HG03095 (cell line): ENCODE measurements at regions not wholly inside any gene's neighbourhood (a gene's known extent, or its start where the extent isn't known, plus 50 kb on each side); places are given as distances from the start of the nearest gene placed in this dataset.

Source experiments
- ATAC-seq: cut with Tn5 transposase; IDR thresholded peaks from one replicate; pipeline ENCODE4 v1.9.1; 2021; ENCODE audit warnings: moderate library complexity; ENCODE audit not compliant: unreplicated experiment

- no peak for ATAC-seq
These were observed 461.5 kb downstream of the IRS1 start for GRCh38 chr2:226337941-226338600.

GRCh38 chr2:226336283-226336682 lies 463.3 kb downstream of the IRS1 start:
- ATAC-seq: no peak

- no peak for ATAC-seq
These were observed 464.5 kb downstream of the IRS1 start for GRCh38 chr2:226334981-226335720.

- ATAC-seq: no peak
These were observed 466.2 kb downstream of the IRS1 start for GRCh38 chr2:226333388-226333787.

GRCh38 chr2:226330206-226330605 lies 469.4 kb downstream of the IRS1 start:
- ATAC-seq: no peak

- ATAC-seq: no peak
These were observed 470.4 kb downstream of the IRS1 start for GRCh38 chr2:226329180-226329579.

- ATAC-seq: no peak
These were observed 471.8 kb downstream of the IRS1 start for GRCh38 chr2:226327830-226328229.

GRCh38 chr2:226325526-226325925 lies 474.1 kb downstream of the IRS1 start:
- no peak for ATAC-seq

GRCh38 chr2:226320076-226320948 lies 479.3 kb downstream of the IRS1 start:
- no peak for ATAC-seq

GRCh38 chr2:226317970-226318369 lies 481.6 kb downstream of the IRS1 start:
- ATAC-seq: no peak

- no peak for ATAC-seq
These were observed 486.6 kb downstream of the IRS1 start for GRCh38 chr2:226313060-226313459.

- ATAC-seq: no peak
These were observed 487.5 kb downstream of the IRS1 start for GRCh38 chr2:226312155-226312554.

- ATAC-seq: no peak
These were observed 489.5 kb downstream of the IRS1 start for GRCh38 chr2:226310146-226310545.

- no peak for ATAC-seq
These were observed 490.6 kb downstream of the IRS1 start for GRCh38 chr2:226308986-226309385.

- ATAC-seq: no peak
These were observed 491.3 kb downstream of the IRS1 start for GRCh38 chr2:226308323-226308680.

GRCh38 chr2:226307487-226308322 lies 491.9 kb downstream of the IRS1 start:
- ATAC-seq: no peak

- ATAC-seq: no peak
These were observed 492.7 kb downstream of the IRS1 start for GRCh38 chr2:226306969-226307368.

- ATAC-seq: no peak
These were observed 495.3 kb downstream of the IRS1 start for GRCh38 chr2:226304308-226304707.

GRCh38 chr2:226303707-226304106 lies 495.9 kb downstream of the IRS1 start:
- no peak for ATAC-seq

GRCh38 chr2:226300196-226300886 lies 499.3 kb downstream of the IRS1 start:
- no peak for ATAC-seq
